Karpas-422 (cell line): ENCODE measurements at regions not wholly inside any gene's neighbourhood (a gene's known extent, or its start where the extent isn't known, plus 50 kb on each side); places are given as distances from the start of the nearest gene placed in this dataset.

ENCODE experiments used
- DNase-seq: peaks from one replicate; pipeline ENCODE4 v3.0.0-alpha.2; 2015
- H2AFZ ChIP-seq: fragments of 200-600 bp; sonication (generic); 2 replicates; pipeline ENCODE4 v1.6.1; 2014; ENCODE audit warnings: antibody characterized with exemption, low read length, mixed read lengths
- H3K27ac ChIP-seq: fragments of 200-600 bp; sonication (generic); 2 replicates; pipeline ENCODE4 v1.5.1; 2014; ENCODE audit warnings: mild to moderate bottlenecking, low read length, moderate library complexity
- H3K27me3 ChIP-seq: fragments of 200-600 bp; sonication (generic); 2 replicates; pipeline ENCODE4 v1.6.1; 2014; ENCODE audit warnings: low read length, mixed read lengths
- H3K36me3 ChIP-seq: fragments of 200-600 bp; sonication (generic); 2 replicates; pipeline ENCODE4 v1.6.1; 2014; ENCODE audit warnings: low read length, mixed read lengths; ENCODE audit not compliant: insufficient read depth
- H3K4me1 ChIP-seq: fragments of 200-600 bp; sonication (generic); 2 replicates; pipeline ENCODE4 v1.6.1; 2014; ENCODE audit warnings: mild to moderate bottlenecking, low read length, mixed read lengths
- H3K4me2 ChIP-seq: fragments of 200-600 bp; sonication (generic); 2 replicates; pipeline ENCODE4 v1.6.1; 2014; ENCODE audit warnings: low read length, low read depth, mild to moderate bottlenecking; ENCODE audit not compliant: poor library complexity, severe bottlenecking
- H3K4me3 ChIP-seq: fragments of 200-600 bp; sonication (generic); 2 replicates; pipeline ENCODE4 v1.5.1; 2014; ENCODE audit warnings: mild to moderate bottlenecking, antibody characterized with exemption, low read length, mixed read lengths
- H3K79me2 ChIP-seq: fragments of 200-600 bp; sonication (generic); 2 replicates; pipeline ENCODE4 v1.6.1; 2014; ENCODE audit warnings: mild to moderate bottlenecking, low read length, mixed read lengths
- H3K9ac ChIP-seq: fragments of 200-600 bp; sonication (generic); 2 replicates; pipeline ENCODE4 v1.6.0; 2014; ENCODE audit warnings: low read length
- H3K9me2 ChIP-seq: fragments of 200-600 bp; sonication (generic), shearing (Covaris generic); replicated peaks from 2 replicates; pipeline ENCODE4 v1.6.0; 2014; ENCODE audit warnings: mild to moderate bottlenecking, low read length, moderate library complexity; ENCODE audit not compliant: insufficient read depth
- H3K9me3 ChIP-seq: fragments of 300-700, 200-600 bp; sonication (generic); 2 replicates; pipeline ENCODE4 v1.6.1; 2014; ENCODE audit warnings: low read length, mixed read lengths
- H4K20me1 ChIP-seq: fragments of 200-600 bp; sonication (generic); 2 replicates; pipeline ENCODE4 v1.6.1; 2014; ENCODE audit warnings: mild to moderate bottlenecking, antibody characterized with exemption, low read length, low read depth; ENCODE audit not compliant: insufficient read depth

DNA sequence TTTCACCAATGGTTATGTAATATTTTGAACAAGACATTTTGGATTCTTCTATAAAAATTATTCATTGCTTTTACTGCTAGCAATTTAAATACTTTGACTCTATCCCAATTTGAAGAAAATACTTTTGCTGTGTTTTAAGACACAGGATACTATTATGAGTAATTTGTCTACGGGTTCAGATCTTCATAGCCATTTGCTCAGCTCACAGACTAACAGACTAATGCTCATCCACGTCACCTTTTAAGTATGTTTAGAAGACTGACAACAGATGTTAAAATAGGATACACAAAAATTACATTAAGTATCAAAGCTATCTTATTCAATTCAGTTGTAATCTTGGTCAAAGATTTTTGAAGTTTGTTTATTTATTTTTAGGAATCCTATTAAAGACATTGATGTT is 251.3 kb upstream of the CHRM2 start:
- no peak overlapping the region for H3K4me3 ChIP-seq
- no peaks in the 10 kb centered on the region for H3K4me1 ChIP-seq
- H3K9ac ChIP-seq = no peak overlapping the region
- H4K20me1 ChIP-seq = no peaks in the 10 kb centered on the region
- H3K27me3 ChIP-seq = no peaks in the 10 kb centered on the region; the same call in 1 of the 2 replicates
- no peaks in the 10 kb centered on the region for H3K9me3 ChIP-seq
- H2AFZ ChIP-seq = no peak overlapping the region; the same call in 1 of the 2 replicates
- no peak for DNase-seq
- H3K27ac ChIP-seq = no peak overlapping the region
- H3K79me2 ChIP-seq = no peaks in the 10 kb centered on the region
- no peaks in the 10 kb centered on the region; the same call in 1 of the 2 replicates for H3K9me2 ChIP-seq
- no peak overlapping the region for H3K4me2 ChIP-seq
- H3K36me3 ChIP-seq = no peaks in the 10 kb centered on the region

DNA sequence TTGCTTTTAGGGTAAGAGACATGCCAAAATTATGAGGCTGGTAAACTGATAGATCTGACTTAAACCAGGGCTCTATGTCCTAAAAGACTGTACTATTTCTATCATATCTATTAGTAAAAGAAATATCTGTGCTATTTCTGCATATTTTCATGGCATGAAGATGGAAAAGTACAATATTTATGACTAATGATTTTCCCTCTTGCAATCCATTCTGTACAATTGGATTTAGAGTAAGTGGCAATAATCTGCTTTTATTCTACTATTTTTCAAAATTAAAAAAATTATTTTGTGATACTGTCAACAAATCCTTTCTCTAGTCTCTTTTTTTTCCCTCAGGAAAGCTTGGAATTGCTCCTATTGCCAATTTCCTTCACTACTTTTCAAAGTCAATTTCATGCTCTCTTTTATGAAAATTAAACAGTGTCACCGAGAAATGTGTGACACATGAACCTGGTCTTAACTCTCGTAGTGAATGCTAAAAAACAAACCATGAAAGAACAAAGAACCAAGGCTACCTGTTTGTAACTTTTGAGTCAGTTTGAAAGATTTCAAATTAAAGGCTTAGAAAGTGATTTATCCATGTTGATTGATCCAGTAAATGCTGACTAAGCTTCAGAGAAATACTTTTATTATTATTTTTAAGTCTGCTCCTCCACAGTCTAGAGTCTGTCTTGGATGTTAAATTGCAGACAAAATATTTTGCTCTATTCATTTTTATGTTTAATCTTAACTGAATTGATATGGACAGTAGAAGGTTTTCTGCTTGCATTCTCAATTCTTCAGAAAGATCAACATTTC is 262.7 kb upstream of the CHRM2 start:
- no peak overlapping the region for H3K27ac ChIP-seq
- no peak overlapping the region for H3K4me2 ChIP-seq
- no peak overlapping the region for H3K9ac ChIP-seq
- H3K4me1 ChIP-seq = no peaks in the 10 kb centered on the region
- DNase-seq = no peak
- no peaks in the 10 kb centered on the region for H3K27me3 ChIP-seq
- H3K79me2 ChIP-seq = no peaks in the 10 kb centered on the region
- H3K9me3 ChIP-seq = no peaks in the 10 kb centered on the region
- no peak overlapping the region for H3K4me3 ChIP-seq
- H4K20me1 ChIP-seq = no peaks in the 10 kb centered on the region
- H3K9me2 ChIP-seq = no peaks in the 10 kb centered on the region
- no peaks in the 10 kb centered on the region for H3K36me3 ChIP-seq
- no peak overlapping the region for H2AFZ ChIP-seq

DNA sequence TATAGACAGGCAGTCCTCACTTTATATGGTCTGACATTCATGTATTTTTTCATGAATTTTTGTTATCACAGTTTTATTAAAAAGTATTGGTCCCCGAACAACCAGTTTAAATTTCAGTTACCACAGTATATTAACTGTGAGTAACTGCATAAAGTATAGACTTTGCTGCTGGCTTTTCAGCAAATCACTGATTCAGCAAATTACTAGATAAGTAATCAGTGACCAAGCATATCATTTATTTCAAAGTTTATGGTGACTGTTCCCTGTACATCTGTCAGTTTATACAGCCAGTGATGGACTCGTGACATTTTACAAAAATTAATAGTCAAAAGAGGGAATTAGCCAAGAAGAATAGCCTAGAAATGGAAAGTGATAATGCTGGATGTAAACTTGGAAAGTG is 266.7 kb upstream of the CHRM2 start:
- no peaks in the 10 kb centered on the region for H3K27me3 ChIP-seq
- H3K9me2 ChIP-seq = no peaks in the 10 kb centered on the region
- DNase-seq = no peak
- no peak overlapping the region for H3K4me3 ChIP-seq
- H3K9ac ChIP-seq = no peak overlapping the region
- no peaks in the 10 kb centered on the region for H4K20me1 ChIP-seq
- no peaks in the 10 kb centered on the region for H3K9me3 ChIP-seq
- no peaks in the 10 kb centered on the region for H3K79me2 ChIP-seq
- H3K4me2 ChIP-seq = no peak overlapping the region
- no peaks in the 10 kb centered on the region for H3K36me3 ChIP-seq
- H3K27ac ChIP-seq = no peak overlapping the region
- H2AFZ ChIP-seq = no peak overlapping the region
- no peaks in the 10 kb centered on the region for H3K4me1 ChIP-seq

DNA sequence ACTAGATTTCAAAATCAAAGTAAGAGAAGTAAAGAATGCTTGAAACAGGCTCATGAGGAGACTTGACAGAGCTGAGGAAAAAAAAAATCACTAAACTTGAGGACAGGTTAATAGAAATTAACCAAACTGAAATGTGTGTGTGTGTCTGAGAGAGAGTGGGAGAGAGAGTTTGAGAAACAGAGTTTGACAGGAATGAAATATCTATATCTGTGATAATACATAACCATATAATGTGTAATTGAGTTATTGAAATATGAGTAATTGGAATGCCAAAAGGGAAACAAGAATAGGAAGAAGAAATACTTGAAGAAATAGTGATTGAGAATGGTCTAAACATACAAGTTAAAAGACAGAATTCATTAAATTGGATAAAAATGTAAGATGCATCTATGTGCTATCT is 268.0 kb upstream of the CHRM2 start:
- Histone ChIP-seq H3K27ac (no peak overlapping the region), H2AFZ (no peak overlapping the region), H4K20me1 (no peaks in the 10 kb centered on the region), H3K9me3 (no peaks in the 10 kb centered on the region), H3K9me2 (no peaks in the 10 kb centered on the region), H3K9ac (no peak overlapping the region), H3K4me1 (no peaks in the 10 kb centered on the region), H3K4me2 (no peak overlapping the region), H3K27me3 (no peaks in the 10 kb centered on the region), H3K4me3 (no peak overlapping the region), H3K36me3 (no peaks in the 10 kb centered on the region), H3K79me2 (no peaks in the 10 kb centered on the region)
- DNase-seq = no peak

- H3K4me1 ChIP-seq = no peaks in the 10 kb centered on the region
- H3K4me2 ChIP-seq = no peak overlapping the region
- H3K9me3 ChIP-seq = no peaks in the 10 kb centered on the region
- H4K20me1 ChIP-seq = no peaks in the 10 kb centered on the region
- no peak overlapping the region for H3K9ac ChIP-seq
- H3K36me3 ChIP-seq = no peaks in the 10 kb centered on the region
- H3K79me2 ChIP-seq = no peaks in the 10 kb centered on the region
- no peaks in the 10 kb centered on the region for H3K27me3 ChIP-seq
- no peak for DNase-seq
- no peak overlapping the region for H2AFZ ChIP-seq
- no peak overlapping the region for H3K27ac ChIP-seq
- no peaks in the 10 kb centered on the region for H3K9me2 ChIP-seq
- H3K4me3 ChIP-seq = no peak overlapping the region
Measured at GRCh38 chr7:136594739-136595144, 273.7 kb upstream of the CHRM2 start.

DNA sequence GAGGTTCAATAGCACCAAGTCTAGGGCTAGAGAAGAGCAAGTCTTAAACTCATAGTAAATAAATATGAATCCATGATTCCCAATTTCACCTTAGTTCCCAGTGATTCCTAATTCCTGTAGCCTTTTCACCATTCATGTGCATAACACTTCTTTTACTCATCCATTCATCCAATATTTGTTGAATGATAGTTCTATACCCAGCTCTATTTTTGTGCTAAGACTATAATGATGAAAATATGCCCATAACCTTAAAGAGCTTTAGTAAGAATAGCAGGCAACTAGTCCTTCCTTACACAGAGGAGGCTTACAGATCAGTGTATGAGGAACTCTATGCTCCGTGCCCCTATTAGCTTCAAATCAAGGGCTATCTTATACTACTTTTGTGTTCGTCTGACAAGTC is 280.2 kb upstream of the CHRM2 start:
- H3K27ac ChIP-seq = no peak overlapping the region
- H3K79me2 ChIP-seq = no peaks in the 10 kb centered on the region
- DNase-seq = no peak
- H2AFZ ChIP-seq = no peak overlapping the region
- no peaks in the 10 kb centered on the region for H3K27me3 ChIP-seq
- no peak overlapping the region for H3K9ac ChIP-seq
- no peaks in the 10 kb centered on the region for H3K9me2 ChIP-seq
- H3K4me2 ChIP-seq = no peak overlapping the region
- H3K4me1 ChIP-seq = no peaks in the 10 kb centered on the region
- H3K9me3 ChIP-seq = no peaks in the 10 kb centered on the region
- H4K20me1 ChIP-seq = no peaks in the 10 kb centered on the region
- H3K36me3 ChIP-seq = no peaks in the 10 kb centered on the region
- H3K4me3 ChIP-seq = no peak overlapping the region

DNA sequence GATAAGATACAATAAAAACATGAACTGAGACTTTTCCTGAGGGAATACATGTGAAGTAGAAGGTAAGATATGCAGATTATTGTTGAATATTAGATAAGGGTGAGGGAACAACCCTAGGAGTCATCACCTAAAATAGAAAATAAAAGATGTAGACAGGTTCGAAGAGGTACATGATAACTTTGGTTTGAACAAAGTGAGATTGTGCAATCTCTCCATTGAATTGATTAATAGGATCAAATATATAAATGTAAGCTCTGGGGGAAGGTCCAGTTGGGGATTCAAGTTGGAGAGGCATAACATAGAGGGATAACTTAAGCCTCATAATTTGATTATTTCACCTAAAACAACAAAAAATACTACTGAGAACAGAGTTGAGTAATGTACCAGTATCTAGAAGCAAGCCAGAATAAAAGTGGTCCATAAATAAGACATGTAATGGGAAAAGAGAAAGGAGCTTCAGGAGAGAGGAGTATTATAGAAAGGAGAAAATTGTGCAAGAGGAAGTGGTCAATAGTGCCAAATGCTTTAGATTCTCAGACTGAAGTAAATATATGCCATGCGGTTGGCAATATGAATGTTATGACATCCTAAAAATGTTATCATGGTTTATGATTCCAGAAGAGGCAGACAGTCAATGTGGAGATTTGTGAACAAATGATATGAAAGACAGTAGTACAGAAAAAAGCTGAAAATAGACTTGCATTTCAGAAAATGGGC is 282.3 kb upstream of the CHRM2 start:
- DNase-seq = no peak
- Histone ChIP-seq H3K27me3 (no peaks in the 10 kb centered on the region), H4K20me1 (no peaks in the 10 kb centered on the region), H3K9me2 (no peaks in the 10 kb centered on the region), H3K36me3 (no peaks in the 10 kb centered on the region), H3K27ac (no peak overlapping the region), H2AFZ (no peak overlapping the region), H3K4me3 (no peak overlapping the region), H3K4me2 (no peak overlapping the region), H3K9me3 (no peaks in the 10 kb centered on the region), H3K79me2 (no peaks in the 10 kb centered on the region), H3K9ac (no peak overlapping the region), H3K4me1 (no peaks in the 10 kb centered on the region)

GRCh38 chr7:136566491-136566890 is 302.0 kb upstream of the CHRM2 start:
- no peak overlapping the region for H3K4me2 ChIP-seq
- no peaks in the 10 kb centered on the region for H4K20me1 ChIP-seq
- H3K9me3 ChIP-seq = no peaks in the 10 kb centered on the region
- H3K9ac ChIP-seq = no peak overlapping the region
- no peak overlapping the region for H3K27ac ChIP-seq
- no peak for DNase-seq
- H3K27me3 ChIP-seq = no peaks in the 10 kb centered on the region
- no peaks in the 10 kb centered on the region for H3K36me3 ChIP-seq
- no peaks in the 10 kb centered on the region for H3K79me2 ChIP-seq
- H3K4me1 ChIP-seq = no peaks in the 10 kb centered on the region
- no peaks in the 10 kb centered on the region for H3K9me2 ChIP-seq
- H3K4me3 ChIP-seq = no peak overlapping the region
- no peak overlapping the region for H2AFZ ChIP-seq
